ENCODE measurements at regions not wholly inside any gene's neighbourhood (a gene's known extent, or its start where the extent isn't known, plus 50 kb on each side); places are given as distances from the start of the nearest gene placed in this dataset.
"Not testable (repeated sequence)": the region's sequence is repeated elsewhere in the genome, so short reads cannot be mapped to it uniquely, and the experiment has no call there.

DNA sequence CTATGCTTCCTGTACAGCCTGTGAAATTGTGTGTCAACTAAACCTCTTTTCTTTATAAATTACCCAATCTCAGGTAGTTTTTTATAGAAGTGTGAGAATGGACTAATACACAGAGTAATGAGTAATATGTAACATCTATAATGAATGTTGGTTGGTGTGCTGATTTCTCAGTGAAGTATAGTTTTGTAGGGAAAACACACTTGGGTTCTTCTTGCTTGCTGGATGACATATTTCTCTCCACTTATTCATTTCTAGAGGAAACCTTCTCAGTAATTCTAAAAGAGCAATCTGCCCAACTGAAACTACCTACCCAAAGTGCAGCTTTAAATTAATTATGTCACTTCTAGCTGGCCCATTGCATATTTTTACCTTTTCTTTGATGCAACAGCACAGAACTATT lies 81.1 kb upstream of the RORB start:
- H3K27me3 ChIP-seq (replicated peaks; ENCODE audit: control insufficient read depth, insufficient read depth, low read length) = no peaks in the 10 kb centered on the region
- DNase-seq (ENCODE audit: extremely low read depth, insufficient read length) = no peak

DNA sequence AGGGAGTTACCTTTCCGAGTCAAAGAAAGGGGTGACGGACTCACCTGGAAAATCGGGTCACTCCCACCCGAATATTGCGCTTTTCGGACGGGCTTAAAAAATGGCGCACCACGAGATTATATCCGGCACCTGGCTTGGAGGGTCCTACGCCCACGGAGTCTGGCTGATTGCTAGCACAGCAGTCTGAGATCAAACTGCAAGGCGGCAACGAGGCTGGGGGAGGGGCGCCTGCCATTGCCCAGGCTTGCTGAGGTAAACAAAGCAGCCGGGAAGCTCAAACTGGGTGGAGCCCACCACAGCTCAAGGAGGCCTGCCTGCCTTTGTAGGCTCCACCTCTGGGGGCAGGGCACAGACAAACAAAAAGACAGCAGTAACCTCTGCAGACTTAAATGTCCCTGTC lies 72.6 kb upstream of the RORB start:
- H3K36me3 ChIP-seq (ENCODE audit: control insufficient read depth, insufficient read depth, low read length); H3K4me3 ChIP-seq (replicated peaks; ENCODE audit: low read depth, low read length); DNase-seq (ENCODE audit: extremely low read depth, insufficient read length); H3K27me3 ChIP-seq (replicated peaks; ENCODE audit: control insufficient read depth, insufficient read depth, low read length): not testable (repeated sequence)

More for the DNA sequence above, 81.1 kb upstream of the RORB start:
- TF ChIP-seq, protein P1, sequence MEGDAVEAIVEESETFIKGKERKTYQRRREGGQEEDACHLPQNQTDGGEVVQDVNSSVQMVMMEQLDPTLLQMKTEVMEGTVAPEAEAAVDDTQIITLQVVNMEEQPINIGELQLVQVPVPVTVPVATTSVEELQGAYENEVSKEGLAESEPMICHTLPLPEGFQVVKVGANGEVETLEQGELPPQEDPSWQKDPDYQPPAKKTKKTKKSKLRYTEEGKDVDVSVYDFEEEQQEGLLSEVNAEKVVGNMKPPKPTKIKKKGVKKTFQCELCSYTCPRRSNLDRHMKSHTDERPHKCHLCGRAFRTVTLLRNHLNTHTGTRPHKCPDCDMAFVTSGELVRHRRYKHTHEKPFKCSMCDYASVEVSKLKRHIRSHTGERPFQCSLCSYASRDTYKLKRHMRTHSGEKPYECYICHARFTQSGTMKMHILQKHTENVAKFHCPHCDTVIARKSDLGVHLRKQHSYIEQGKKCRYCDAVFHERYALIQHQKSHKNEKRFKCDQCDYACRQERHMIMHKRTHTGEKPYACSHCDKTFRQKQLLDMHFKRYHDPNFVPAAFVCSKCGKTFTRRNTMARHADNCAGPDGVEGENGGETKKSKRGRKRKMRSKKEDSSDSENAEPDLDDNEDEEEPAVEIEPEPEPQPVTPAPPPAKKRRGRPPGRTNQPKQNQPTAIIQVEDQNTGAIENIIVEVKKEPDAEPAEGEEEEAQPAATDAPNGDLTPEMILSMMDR (IDR thresholded peaks at IDR 0.05; ENCODE audit: insufficient read depth, low read length, poor library complexity, severe bottlenecking) = no peak
- Histone ChIP-seq H3K4me3 (replicated peaks; ENCODE audit: low read depth, low read length) (no peak overlapping the region), H3K36me3 (ENCODE audit: control insufficient read depth, insufficient read depth, low read length) (no peaks in the 10 kb centered on the region)

DNA sequence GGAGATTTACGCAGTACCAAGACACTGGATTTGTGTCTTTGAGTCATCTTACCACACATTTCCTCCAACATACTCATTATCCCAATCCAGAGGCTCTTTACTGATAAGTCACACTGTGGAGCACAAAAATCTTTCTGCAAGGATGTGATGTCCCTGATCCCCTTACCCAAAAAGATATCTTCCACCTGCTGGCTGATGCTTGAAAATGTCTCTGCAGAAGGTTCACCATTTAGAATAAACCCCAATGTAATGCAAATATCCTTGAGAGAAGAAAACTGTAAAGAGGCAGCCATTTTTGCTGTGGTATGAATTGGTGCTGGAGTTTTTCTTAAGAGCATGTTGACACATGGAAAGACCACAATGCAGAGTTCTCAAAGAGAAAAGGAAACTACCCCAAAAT lies 65.7 kb upstream of the RORB start:
- H3K27me3 ChIP-seq (replicated peaks; ENCODE audit: control insufficient read depth, insufficient read depth, low read length) = no peaks in the 10 kb centered on the region
- TF ChIP-seq, protein P1 (IDR thresholded peaks at IDR 0.05; ENCODE audit: insufficient read depth, low read length, poor library complexity, severe bottlenecking) = no peak
- no peak overlapping the region for H3K4me3 ChIP-seq (replicated peaks; ENCODE audit: low read depth, low read length)
- H3K36me3 ChIP-seq (ENCODE audit: control insufficient read depth, insufficient read depth, low read length) = no peaks in the 10 kb centered on the region
- DNase-seq (ENCODE audit: extremely low read depth, insufficient read length) = no peak

DNA sequence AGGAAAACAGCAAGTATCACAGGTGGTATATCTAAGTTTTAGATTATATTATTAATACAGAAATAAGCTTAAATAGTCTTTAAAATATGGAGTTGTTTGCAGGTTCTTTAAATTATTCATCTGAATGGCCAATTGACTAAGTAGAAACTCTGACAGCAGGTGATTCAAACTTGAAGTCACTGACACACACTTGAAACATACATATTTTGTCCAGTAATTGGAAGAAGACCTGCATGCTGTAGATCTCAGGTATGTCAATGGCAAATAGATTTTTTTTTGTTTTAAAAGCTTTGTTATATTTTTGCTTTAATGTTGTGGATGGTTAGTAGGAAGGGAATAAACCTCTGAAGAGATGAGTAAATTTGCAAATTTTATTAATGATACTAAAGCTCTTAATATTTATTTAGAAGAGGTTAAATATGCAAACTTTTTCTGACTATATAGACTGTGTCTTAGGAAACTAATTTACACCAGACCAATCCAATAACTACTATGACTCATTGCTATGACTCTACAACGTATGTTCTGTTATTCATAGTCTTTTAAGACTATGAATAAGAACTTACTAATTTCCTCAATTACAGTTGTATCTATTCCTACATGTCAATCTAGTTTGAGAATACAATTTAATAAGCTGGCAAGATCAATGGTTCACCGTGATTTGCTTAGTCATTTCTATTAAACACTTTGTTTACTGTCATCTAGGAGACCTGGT lies 53.9 kb upstream of the RORB start:
- TF ChIP-seq, protein P1 (IDR thresholded peaks at IDR 0.05; ENCODE audit: insufficient read depth, low read length, poor library complexity, severe bottlenecking) = no peak
- H3K4me3 ChIP-seq (replicated peaks; ENCODE audit: low read depth, low read length) = no peak overlapping the region
- no peak for DNase-seq (ENCODE audit: extremely low read depth, insufficient read length)
- no peaks in the 10 kb centered on the region for H3K36me3 ChIP-seq (ENCODE audit: control insufficient read depth, insufficient read depth, low read length)
- H3K27me3 ChIP-seq (replicated peaks; ENCODE audit: control insufficient read depth, insufficient read depth, low read length) = no peaks in the 10 kb centered on the region

DNA sequence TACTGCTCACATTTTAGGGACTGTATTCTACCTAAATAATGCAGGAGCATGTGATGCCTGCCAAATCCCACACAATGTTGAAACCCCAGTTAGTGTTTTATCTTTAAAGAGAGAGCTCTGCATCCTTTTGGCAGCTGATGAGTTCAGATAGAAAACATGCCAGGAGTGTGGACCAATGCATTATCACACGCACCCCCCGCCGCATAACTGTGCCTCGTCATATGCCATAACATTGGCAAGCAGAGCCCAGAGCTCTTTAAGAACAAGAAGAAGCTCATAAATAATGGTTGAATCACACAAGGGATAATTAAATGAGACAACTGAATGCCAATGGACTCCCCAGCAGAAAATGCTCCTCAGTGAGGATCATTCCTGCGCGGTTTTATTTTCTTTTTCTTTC lies 52.8 kb upstream of the RORB start:
- no peak for DNase-seq (ENCODE audit: extremely low read depth, insufficient read length)
- Histone ChIP-seq H3K36me3 (ENCODE audit: control insufficient read depth, insufficient read depth, low read length) (no peaks in the 10 kb centered on the region), H3K27me3 (replicated peaks; ENCODE audit: control insufficient read depth, insufficient read depth, low read length) (no peaks in the 10 kb centered on the region), H3K4me3 (replicated peaks; ENCODE audit: low read depth, low read length) (no peak overlapping the region)
- TF ChIP-seq, protein P1 (IDR thresholded peaks at IDR 0.05; ENCODE audit: insufficient read depth, low read length, poor library complexity, severe bottlenecking) = no peak

All from GM06990 (cell line).